DND-41 (cell line): ENCODE measurements at regions not wholly inside any gene's neighbourhood (a gene's known extent, or its start where the extent isn't known, plus 50 kb on each side); places are given as distances from the start of the nearest gene placed in this dataset.

ENCODE experiments used
- CTCF ChIP-seq: IDR thresholded peaks from 2 replicates; pipeline ENCODE4 v1.5.1; 2012; ENCODE audit warnings: borderline replicate concordance, low read length, moderate library complexity, mild to moderate bottlenecking; ENCODE audit not compliant: poor library complexity, severe bottlenecking; ENCODE audit errors: extremely low read depth
- EZH2 ChIP-seq: IDR thresholded peaks from 3 replicates; pipeline ENCODE4 v1.6.1; 2012; ENCODE audit warnings: borderline replicate concordance, low read depth, mild to moderate bottlenecking, moderate library complexity, low read length, inconsistent platforms; ENCODE audit not compliant: severe bottlenecking

- no peak for TF ChIP-seq EZH2
- no peak for TF ChIP-seq CTCF
These were observed 530.2 kb downstream of the RPS29 start for GRCh38 chr14:49056021-49056420.
